GM12891 (cell line): ENCODE measurements at regions not wholly inside any gene's neighbourhood (a gene's known extent, or its start where the extent isn't known, plus 50 kb on each side); places are given as distances from the start of the nearest gene placed in this dataset.

ENCODE experiments used
- PAX5 ChIP-seq: IDR thresholded peaks from 2 replicates; pipeline ENCODE4 v1.6.1; 2011; ENCODE audit warnings: low read length, moderate library complexity, mild to moderate bottlenecking; ENCODE audit not compliant: insufficient read depth, severe bottlenecking
- POLR2A ChIP-seq: IDR thresholded peaks from 2 replicates; pipeline ENCODE4 v1.6.1; 2011; ENCODE audit warnings: low read depth, low read length, control low read depth
- POLR2AphosphoS5 ChIP-seq: IDR thresholded peaks from 2 replicates; pipeline ENCODE4 v1.6.1; 2011; ENCODE audit warnings: low read depth, low read length, control low read depth
- POU2F2 ChIP-seq: IDR thresholded peaks from 2 replicates; pipeline ENCODE4 v1.6.1; 2011; ENCODE audit warnings: low read depth, mild to moderate bottlenecking, control low read depth, low read length, moderate library complexity
- SPI1 ChIP-seq: IDR thresholded peaks from 2 replicates; pipeline ENCODE4 v1.6.1; 2011; ENCODE audit warnings: low read depth, low read length, control low read depth
- TAF1 ChIP-seq: IDR thresholded peaks from 2 replicates; pipeline ENCODE4 v1.6.1; 2011; ENCODE audit warnings: low read depth, low read length, control low read depth

DNA sequence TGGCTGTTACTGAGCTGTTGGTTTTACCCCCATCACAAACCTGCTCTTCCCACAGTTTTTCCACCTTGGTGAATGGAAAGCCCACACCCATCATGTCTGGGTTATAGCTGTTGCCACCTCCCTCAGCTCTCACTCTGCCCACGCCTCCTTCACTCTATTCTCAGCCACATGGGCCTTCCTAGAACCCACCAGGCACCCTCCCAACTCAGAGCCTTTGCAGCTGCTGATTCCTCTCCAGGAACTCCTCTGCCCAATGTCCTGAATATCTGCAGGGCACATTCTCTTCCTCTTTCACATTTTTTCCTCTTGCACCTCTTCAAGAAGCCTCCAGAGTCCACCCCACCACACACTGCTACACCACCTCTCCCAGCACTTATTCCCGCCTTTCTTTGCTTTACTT lies 177.4 kb downstream of the TBXT start:
- TF ChIP-seq POLR2A: no peak
- TF ChIP-seq SPI1: no peak
- TF ChIP-seq POLR2AphosphoS5: no peak
- TF ChIP-seq TAF1: no peak
- no peak for TF ChIP-seq POU2F2
- no peak for TF ChIP-seq PAX5
